ENCODE measurements at regions not wholly inside any gene's neighbourhood (a gene's known extent, or its start where the extent isn't known, plus 50 kb on each side); places are given as distances from the start of the nearest gene placed in this dataset.
"Not testable (repeated sequence)": the region's sequence is repeated elsewhere in the genome, so short reads cannot be mapped to it uniquely, and the experiment has no call there.

- no peak for DNase-seq
These were observed 881.8 kb upstream of the PCDH10 start for GRCh38 chr4:132267321-132267720.

GRCh38 chr4:132269303-132269990, 879.6 kb upstream of the PCDH10 start:
- DNase-seq: no peak

GRCh38 chr4:132275583-132276121, 873.4 kb upstream of the PCDH10 start:
- no peak for DNase-seq

GRCh38 chr4:132276185-132276584, 872.9 kb upstream of the PCDH10 start:
- DNase-seq: no peak

- no peak for DNase-seq
These were observed 872.1 kb upstream of the PCDH10 start for GRCh38 chr4:132276989-132277388.

- no peak for DNase-seq
These were observed 867.4 kb upstream of the PCDH10 start for GRCh38 chr4:132281733-132282132.

GRCh38 chr4:132284910-132285426, 864.1 kb upstream of the PCDH10 start:
- no peak for DNase-seq

GRCh38 chr4:132297346-132297745, 851.7 kb upstream of the PCDH10 start:
- no peak for DNase-seq

GRCh38 chr4:132299841-132300240, 849.3 kb upstream of the PCDH10 start:
- DNase-seq: no peak

GRCh38 chr4:132312521-132312920, 836.6 kb upstream of the PCDH10 start:
- DNase-seq: no peak

GRCh38 chr4:132313852-132314251, 835.2 kb upstream of the PCDH10 start:
- no peak for DNase-seq

GRCh38 chr4:132316738-132317137, 832.4 kb upstream of the PCDH10 start:
- no peak for DNase-seq

- DNase-seq: no peak
These were observed 831.2 kb upstream of the PCDH10 start for GRCh38 chr4:132317923-132318322.

- DNase-seq: no peak
These were observed 820.3 kb upstream of the PCDH10 start for GRCh38 chr4:132328761-132329160.

- DNase-seq: no peak
These were observed 818.1 kb upstream of the PCDH10 start for GRCh38 chr4:132330994-132331393.

- DNase-seq: no peak
These were observed 816.0 kb upstream of the PCDH10 start for GRCh38 chr4:132332932-132333723.

- no peak for DNase-seq
These were observed 815.4 kb upstream of the PCDH10 start for GRCh38 chr4:132333724-132334047.

- DNase-seq: no peak
These were observed 815.0 kb upstream of the PCDH10 start for GRCh38 chr4:132334081-132334480.

GRCh38 chr4:132344924-132345828, 803.9 kb upstream of the PCDH10 start:
- DNase-seq: no peak

GRCh38 chr4:132346016-132346415, 803.1 kb upstream of the PCDH10 start:
- DNase-seq: no peak

- not testable (repeated sequence) for DNase-seq
These were observed 797.5 kb upstream of the PCDH10 start for GRCh38 chr4:132351606-132352005.

GRCh38 chr4:132382243-132382642, 766.9 kb upstream of the PCDH10 start:
- no peak for DNase-seq

Data from NCI-H1105 (cell line).